ENCODE measurements at regions not wholly inside any gene's neighbourhood (a gene's known extent, or its start where the extent isn't known, plus 50 kb on each side); places are given as distances from the start of the nearest gene placed in this dataset.
A peak's percentile ranks its signal among the peaks of the same experiment; 100 is the strongest.

- DNase-seq, result no peak
These were observed 282.8 kb upstream of the SALL3 start for GRCh38 chr18:78696698-78697435.

- DNase-seq, result no peak
These were observed 282.2 kb upstream of the SALL3 start for GRCh38 chr18:78697446-78697845.

DNA sequence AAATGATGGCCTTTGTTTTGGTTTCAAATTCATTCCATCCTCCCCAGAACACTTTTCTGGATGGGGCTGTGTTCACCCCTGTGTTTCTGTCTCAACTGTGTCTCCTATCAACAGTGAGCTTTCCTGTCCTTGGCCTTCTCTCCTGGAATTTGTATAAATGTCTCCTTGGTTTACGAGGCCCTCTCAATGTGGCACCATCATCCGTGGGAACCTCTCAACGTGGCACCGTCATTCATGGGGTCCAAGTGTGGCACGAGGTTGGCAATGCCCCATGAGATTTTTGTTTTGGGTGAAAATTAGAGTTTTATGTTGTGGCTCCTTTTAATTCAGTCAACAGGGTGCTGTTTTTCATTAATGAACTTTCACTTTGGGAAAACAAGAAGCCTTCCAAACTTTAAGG, 280.7 kb upstream of the SALL3 start:
- DNase-seq, result no peak

- no peak for DNase-seq
These were observed 280.1 kb upstream of the SALL3 start for GRCh38 chr18:78699499-78699898.

- DNase-seq, result peak; percentile 73
These were observed 277.7 kb upstream of the SALL3 start for GRCh38 chr18:78701771-78702396.

DNA sequence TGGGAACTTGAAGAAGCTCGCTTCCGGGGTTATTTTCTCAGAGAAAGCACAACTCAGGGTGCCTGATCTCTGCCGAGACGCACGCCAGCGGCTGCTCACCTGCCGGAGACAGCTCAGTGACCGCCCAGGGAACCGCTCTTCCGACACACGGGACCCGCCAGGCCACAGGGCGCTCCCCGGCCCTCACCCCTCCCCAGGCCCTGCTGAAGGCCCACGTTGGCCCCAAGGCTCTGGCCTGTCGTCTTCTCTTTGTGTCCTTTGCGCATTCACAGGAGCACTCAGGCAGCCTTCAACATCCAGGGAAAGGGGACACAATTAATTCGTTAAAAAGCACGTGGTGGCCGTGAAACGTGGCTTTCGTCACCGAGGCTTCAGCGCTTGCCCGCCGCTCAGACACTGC, 276.3 kb upstream of the SALL3 start:
- no peak for DNase-seq

DNA sequence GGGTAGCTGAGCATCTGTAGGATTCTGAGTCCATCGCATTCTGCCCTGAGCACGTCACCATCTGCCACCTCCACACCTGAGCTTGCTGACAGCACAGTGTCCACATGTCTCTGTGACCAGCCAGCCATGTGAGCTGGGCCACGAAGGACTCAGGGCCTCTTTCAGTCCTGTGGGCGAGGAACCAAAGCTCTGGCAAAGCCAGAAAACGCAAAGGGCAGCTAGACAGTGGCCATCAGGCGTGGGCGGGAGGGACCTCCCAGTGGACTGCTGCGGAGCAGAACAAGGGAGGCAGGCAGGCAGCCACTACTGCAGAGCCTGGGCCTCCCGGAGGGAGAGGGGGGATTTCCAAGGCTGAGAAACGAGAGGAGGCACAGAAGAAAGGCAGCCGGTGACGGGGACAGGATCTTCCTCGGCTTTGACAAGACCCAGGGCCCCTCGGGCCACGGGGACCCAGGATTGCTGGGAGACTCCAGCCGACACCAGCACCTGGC, 274.6 kb upstream of the SALL3 start:
- DNase-seq, result no peak

- no peak for DNase-seq
These were observed 270.3 kb upstream of the SALL3 start for GRCh38 chr18:78709261-78709809.

DNA sequence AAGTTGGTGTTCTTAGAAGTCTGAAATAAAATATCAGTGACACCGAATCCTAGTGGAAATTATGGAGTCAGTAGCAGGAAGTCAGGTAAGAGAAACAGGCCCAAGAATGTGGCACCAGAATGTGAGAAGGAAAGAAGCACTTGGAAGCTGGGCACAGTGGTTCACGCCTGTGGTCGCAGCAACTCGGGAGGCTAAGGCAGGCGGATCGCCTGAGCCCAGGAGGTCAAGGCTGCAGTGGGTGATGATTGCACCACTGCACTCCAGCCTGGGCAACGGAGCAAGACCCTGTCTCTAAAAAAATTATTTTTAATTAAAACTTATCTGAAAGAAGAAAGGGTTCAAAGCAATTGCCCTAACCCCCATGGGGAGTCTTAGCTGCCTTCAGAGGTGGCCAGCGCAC, 268.3 kb upstream of the SALL3 start:
- DNase-seq, result no peak

- DNase-seq, result no peak
These were observed 267.6 kb upstream of the SALL3 start for GRCh38 chr18:78711971-78712370.

DNA sequence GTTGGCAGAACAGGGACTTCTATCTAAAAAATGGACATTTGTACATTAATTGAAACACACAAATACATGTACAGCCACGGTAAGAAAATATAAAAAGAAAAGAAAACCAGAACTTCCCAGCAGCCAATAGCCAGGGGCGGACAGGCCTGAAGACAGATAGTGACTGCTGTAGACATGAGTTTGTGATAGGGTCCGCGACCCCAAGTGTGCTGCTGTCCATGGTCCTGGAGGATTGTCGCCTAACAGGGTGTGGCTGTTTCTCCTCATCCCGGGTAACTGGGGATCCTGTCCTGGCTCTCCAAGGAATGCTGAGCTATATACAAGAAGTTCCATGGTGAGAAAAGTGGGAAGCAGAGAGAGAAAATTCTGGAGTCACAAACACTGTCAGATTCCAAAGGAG, 266.5 kb upstream of the SALL3 start:
- DNase-seq, result no peak

DNA sequence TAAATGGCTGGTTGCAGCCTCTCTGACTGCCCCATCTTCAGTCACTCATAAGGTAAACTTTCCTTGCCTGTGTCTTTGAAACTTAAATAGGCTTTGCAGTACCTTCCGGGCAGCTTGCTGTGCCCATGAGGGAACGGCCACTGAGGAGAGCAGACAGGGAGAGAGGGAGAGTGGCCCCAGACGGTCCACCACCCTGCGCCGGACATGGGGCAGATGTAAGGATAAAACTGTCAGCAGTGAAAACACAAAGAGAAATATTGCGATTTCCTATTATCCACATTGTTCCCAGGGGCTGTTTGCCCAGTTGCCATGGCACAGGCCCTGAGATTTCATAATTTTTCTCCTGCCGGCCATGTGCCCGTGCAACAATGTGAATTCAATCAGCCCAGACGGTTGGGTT, 265.9 kb upstream of the SALL3 start:
- no peak for DNase-seq

- no peak for DNase-seq
These were observed 263.6 kb upstream of the SALL3 start for GRCh38 chr18:78716022-78716421.

- no peak for DNase-seq
These were observed 263.0 kb upstream of the SALL3 start for GRCh38 chr18:78716581-78716980.

DNA sequence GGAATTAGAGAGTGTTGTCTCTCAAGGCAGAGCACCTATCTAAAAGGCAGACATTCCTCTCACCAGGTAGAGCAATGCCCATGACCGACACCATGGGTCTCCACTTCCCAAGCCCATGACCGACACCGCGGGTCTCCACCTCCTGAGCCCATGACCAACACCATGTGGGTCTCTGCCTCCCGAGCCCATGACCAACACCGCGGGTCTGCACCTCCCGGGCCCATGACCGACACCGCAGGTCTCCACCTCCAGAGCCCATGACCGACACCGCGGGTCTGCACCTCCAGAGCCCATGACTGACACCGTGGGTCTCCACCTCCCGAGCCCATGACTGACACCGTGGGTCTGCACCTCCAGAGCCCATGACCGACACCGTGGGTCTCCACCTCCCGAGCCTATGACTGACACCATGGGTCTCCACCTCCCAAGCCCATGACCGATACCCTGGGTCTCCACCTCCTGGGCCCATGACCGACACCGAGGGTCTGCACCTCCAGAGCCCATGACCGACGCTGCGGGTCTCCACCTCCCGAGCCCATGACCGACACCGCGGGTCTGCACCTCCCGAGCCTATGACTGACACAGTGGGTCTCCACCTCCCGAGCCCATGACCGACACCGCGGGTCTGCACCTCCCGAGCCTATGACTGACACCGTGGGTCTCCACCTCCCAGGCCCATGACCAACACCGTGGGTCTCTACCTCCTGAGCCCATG, 262.4 kb upstream of the SALL3 start:
- no peak for DNase-seq

DNA sequence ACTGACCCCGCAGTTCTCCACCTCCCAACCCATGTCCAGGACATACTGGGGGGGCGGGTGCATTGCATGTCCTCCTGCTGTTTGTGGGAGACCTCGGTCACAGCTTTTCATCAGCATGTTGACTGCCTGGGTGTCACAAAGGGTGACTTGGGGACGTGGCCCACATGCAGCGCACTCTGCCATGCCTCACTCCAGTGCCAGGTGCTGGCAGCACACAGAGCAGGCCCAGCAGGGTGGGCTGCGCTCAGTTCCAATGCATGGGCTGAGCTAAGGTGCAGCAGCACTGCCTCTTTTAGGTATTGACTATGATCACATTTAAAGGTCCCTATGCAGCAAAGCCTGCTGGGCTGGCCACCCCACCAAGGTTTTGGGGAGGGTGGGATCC, 261.9 kb upstream of the SALL3 start:
- DNase-seq, result no peak

- DNase-seq, result no peak
These were observed 259.8 kb upstream of the SALL3 start for GRCh38 chr18:78719821-78720220.

DNA sequence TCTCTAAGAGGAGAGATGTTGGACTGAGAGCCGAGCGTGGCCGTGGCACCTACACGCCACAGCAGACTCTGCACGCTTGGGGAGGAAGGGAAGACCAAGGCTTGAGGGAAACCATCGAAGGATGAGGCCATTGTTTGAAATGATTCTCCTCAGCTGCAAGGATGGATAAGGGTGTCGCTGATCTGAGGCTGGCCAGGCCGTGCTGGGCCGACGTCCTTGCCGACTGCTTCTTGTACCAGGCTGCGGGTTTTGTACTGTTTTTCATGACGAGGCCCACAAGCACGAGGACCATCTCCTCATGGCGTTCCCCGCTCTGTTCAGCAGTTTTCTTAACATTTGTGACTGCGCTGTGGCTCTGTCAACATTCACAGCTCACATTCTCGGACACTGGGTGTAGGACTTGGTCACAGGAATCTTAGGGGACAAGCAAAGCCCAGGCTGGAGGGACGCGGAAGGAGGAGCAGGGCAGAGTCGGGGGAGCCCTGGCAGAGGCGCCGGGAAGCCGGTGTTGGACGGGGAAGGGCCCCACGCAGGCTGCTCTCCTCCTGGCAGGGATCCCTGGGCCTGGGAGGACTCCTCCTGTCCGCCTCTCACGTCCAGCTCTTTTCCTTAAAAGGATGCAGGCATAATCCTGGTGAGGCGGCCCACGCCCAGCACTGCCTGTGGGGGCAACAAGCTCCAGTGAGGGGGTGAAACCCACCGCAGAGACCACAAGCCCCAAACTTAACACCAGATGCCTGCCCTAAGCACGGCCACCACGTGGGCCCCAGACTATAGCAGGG, 259.0 kb upstream of the SALL3 start:
- no peak for DNase-seq

DNA sequence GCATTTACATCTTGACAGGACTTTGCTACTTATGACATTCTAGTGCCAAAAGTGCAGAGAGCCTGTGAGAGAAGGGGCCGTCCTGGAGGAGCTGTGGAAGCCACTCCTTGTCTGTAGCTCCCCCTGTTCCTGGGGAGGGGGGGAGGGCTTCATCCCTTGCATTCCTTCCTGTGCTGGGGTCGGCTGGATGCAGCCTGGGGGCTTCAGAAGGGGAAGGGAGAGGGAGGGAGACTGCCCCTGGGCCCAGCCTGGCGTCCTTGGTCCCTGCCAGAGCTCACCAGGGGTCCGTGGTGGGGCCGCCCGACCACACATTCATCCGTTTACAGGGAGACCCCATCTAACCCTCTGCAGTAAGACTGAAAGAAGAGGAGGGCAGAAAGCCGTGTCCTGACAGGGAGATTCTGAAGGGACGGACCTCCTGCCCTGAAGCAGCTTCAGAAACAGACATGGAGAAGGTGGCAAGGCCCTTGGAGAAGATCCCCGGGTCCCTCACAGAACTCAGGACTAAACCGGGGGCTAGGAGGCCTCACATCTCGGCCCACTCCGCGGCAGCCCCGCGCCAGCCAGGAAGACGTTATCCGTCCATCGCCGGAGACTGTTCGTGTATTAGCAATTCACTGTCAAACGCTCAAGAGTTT, 258.3 kb upstream of the SALL3 start:
- no peak for DNase-seq

DNA sequence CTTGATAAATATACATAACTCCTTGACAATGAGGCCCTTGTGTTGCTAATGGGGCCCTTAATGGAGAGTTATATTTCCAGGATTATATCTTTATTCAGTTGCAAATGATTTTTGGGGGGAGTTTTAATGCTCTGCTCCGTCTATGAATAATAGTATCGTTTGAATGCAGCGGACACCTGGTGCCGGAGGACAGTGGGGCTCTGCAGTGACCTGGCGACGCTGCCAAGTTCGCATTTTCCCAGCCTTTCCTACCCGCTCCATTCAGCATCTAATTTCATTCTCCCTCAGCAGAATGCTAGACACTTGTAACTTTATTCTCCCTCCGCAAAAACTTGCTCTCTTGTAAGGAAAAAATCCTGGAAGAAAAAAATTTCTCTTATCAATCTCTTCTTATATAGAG, 257.6 kb upstream of the SALL3 start:
- no peak for DNase-seq

GRCh38 chr18:78722386-78722785, 257.2 kb upstream of the SALL3 start:
- DNase-seq, result no peak

DNA sequence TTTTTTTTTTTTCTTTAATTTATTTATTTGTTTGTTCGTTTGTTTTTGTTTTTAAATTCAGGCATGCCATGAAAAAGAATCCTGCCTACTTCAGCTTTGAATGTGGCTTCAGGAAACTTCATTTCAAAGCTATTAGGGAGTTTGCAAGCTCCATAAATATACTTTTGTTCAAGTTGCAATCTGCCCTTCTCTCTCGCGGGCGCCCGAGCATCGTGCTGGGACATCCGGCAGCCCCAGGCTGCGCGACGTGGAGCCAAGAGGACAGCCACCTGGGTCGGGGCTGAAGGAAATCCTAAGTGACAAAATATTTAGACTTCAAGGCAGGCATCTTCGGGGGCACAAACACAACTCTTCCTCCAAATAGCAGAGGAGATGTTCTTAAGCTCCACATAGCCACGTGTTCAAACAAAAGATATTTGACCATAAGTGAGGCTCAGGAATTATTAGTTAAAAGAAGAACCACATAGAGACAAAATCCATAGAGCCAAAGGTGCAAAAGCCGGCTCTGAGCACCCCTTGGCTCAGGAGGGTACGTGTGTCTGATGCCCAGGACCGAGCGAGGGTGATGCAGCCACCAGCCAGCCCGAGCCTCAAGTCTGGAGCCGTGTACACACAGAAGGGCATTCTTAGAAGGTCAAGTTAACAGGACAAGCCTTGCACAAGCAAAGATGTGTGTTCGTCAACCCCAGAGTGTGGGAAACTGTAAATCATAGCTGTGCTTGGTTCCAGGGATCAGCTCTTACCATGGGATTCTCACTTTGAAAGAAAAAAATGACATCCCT, 256.5 kb upstream of the SALL3 start:
- no peak for DNase-seq
